Activated CD4-positive, alpha-beta T cell treated with anti-CD3 and anti-CD28 coated beads, Interleukin-2, amount 50 U/mL, for 1 hour (primary cell): ENCODE measurements at regions not wholly inside any gene's neighbourhood (a gene's known extent, or its start where the extent isn't known, plus 50 kb on each side); places are given as distances from the start of the nearest gene placed in this dataset.
A peak's percentile ranks its signal among the peaks of the same experiment; 100 is the strongest.

Experiments
- DNase-seq: peaks from one replicate; pipeline ENCODE4 v3.0.0-alpha.2; 2020

- DNase-seq, result no peak
Measured at GRCh38 chr3:40997711-40998519, 201.4 kb upstream of the CTNNB1 start.

- no peak for DNase-seq
Measured at GRCh38 chr3:40999682-41000081, 199.6 kb upstream of the CTNNB1 start.

GRCh38 chr3:41000471-41000870, 198.8 kb upstream of the CTNNB1 start:
- no peak for DNase-seq

GRCh38 chr3:41001556-41001955, 197.7 kb upstream of the CTNNB1 start:
- DNase-seq, result no peak

- peak; percentile 10 for DNase-seq
Measured at GRCh38 chr3:41002104-41002503, 197.2 kb upstream of the CTNNB1 start.

GRCh38 chr3:41007399-41007798, 191.9 kb upstream of the CTNNB1 start:
- DNase-seq, result no peak

- no peak for DNase-seq
Measured at GRCh38 chr3:41011854-41012253, 187.5 kb upstream of the CTNNB1 start.

- DNase-seq, result no peak
Measured at GRCh38 chr3:41018855-41019254, 180.4 kb upstream of the CTNNB1 start.

- no peak for DNase-seq
Measured at GRCh38 chr3:41024031-41024836, 175.1 kb upstream of the CTNNB1 start.

GRCh38 chr3:41026394-41027177, 172.7 kb upstream of the CTNNB1 start:
- DNase-seq, result no peak

GRCh38 chr3:41029356-41029755, 169.9 kb upstream of the CTNNB1 start:
- no peak for DNase-seq

GRCh38 chr3:41030220-41030619, 169.1 kb upstream of the CTNNB1 start:
- no peak for DNase-seq

- no peak for DNase-seq
Measured at GRCh38 chr3:41031401-41031800, 167.9 kb upstream of the CTNNB1 start.

- DNase-seq, result no peak
Measured at GRCh38 chr3:41033956-41034519, 165.3 kb upstream of the CTNNB1 start.

GRCh38 chr3:41035456-41036022, 163.8 kb upstream of the CTNNB1 start:
- no peak for DNase-seq

GRCh38 chr3:41037651-41038334, 161.5 kb upstream of the CTNNB1 start:
- no peak for DNase-seq

- DNase-seq, result no peak
Measured at GRCh38 chr3:41040256-41040655, 159.0 kb upstream of the CTNNB1 start.

- DNase-seq, result no peak
Measured at GRCh38 chr3:41041462-41041861, 157.8 kb upstream of the CTNNB1 start.

GRCh38 chr3:41041899-41042298, 157.4 kb upstream of the CTNNB1 start:
- DNase-seq, result no peak

GRCh38 chr3:41044523-41044922, 154.8 kb upstream of the CTNNB1 start:
- DNase-seq, result no peak

GRCh38 chr3:41045491-41045890, 153.8 kb upstream of the CTNNB1 start:
- no peak for DNase-seq

- DNase-seq, result no peak
Measured at GRCh38 chr3:41050144-41050543, 149.2 kb upstream of the CTNNB1 start.
